Stimulated activated naive B cell treated with anti-CD40 and anti-IgM and Interleukin-4, amounts not matched to agents 10 μg/mL and 1 μg/mL and 100 μg/mL, for 72 hours (primary cell): ENCODE measurements at regions not wholly inside any gene's neighbourhood (a gene's known extent, or its start where the extent isn't known, plus 50 kb on each side); places are given as distances from the start of the nearest gene placed in this dataset.
"Not testable (repeated sequence)": the region's sequence is repeated elsewhere in the genome, so short reads cannot be mapped to it uniquely, and the experiment has no call there.

ENCODE experiments used
- ATAC-seq, 2 donors: fragments of 150-1000 bp; cut with Tn5 transposase; replicated peaks; 2 replicates each; pipeline ENCODE4 v1.10.0; 2021; ENCODE audit warnings: moderate library complexity in 1 of 2
- DNase-seq: peaks from one replicate; pipeline ENCODE4 v3.0.0; 2021
- H3K27ac Mint-ChIP-seq: one replicate; pipeline ENCODE4 v1.8.0; 2022; ENCODE audit warnings: mild to moderate bottlenecking, mixed read lengths
- H3K27me3 Mint-ChIP-seq, 2 donors: one replicate each; pipeline ENCODE4 v1.8.0; 2022; ENCODE audit warnings: mixed read lengths in 2 of 2
- H3K36me3 Mint-ChIP-seq, 2 donors: one replicate each; pipeline ENCODE4 v1.8.0; 2022; ENCODE audit warnings: mixed read lengths in 2 of 2, mild to moderate bottlenecking in 1 of 2
- H3K4me1 Mint-ChIP-seq, 2 donors: one replicate each; pipeline ENCODE4 v1.8.0; 2022; ENCODE audit warnings: mixed read lengths in 2 of 2, mild to moderate bottlenecking in 1 of 2
- H3K4me3 Mint-ChIP-seq, 2 donors: one replicate each; pipeline ENCODE4 v1.8.0; 2022; ENCODE audit warnings: mild to moderate bottlenecking in 2 of 2, mixed read lengths in 2 of 2, moderate library complexity in 1 of 2
- H3K9me3 Mint-ChIP-seq, 2 donors: one replicate each; pipeline ENCODE4 v1.8.0; 2022; ENCODE audit warnings: mixed read lengths in 2 of 2, mild to moderate bottlenecking in 1 of 2

DNA sequence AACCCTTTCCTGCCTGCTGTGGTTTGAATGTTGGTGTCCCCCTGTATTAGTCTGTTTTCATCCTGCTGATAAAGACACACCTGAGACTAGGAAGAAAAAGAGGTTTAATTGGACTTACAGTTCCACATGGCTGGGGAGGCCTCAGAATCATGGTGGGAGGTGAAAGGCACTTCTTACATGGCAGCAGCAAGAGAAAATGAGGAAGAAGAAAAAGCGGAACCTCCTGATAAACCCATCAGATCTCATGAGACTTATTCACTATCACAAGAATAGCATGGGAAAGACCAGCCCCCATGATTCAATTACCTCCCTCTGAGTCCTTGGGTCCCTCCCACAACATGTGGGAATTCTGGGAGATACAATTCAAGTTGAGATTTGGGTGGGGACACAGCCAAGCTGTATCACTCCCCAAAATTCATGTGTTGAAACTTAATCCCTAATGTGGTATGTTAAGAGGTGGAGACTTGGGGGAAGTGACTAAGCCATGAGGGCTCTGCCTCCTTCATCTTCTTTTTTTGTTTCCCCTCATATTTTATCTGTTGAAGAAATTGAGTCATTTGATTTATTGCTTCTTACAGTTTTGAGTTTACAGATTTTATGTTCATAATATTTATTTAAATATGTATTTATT is 64.9 kb upstream of the SYNCRIP start:
- not testable (repeated sequence) for DNase-seq, ATAC-seq, H3K4me1 Mint-ChIP-seq, H3K27ac Mint-ChIP-seq, H3K36me3 Mint-ChIP-seq, H3K9me3 Mint-ChIP-seq, H3K4me3 Mint-ChIP-seq, H3K27me3 Mint-ChIP-seq

DNA sequence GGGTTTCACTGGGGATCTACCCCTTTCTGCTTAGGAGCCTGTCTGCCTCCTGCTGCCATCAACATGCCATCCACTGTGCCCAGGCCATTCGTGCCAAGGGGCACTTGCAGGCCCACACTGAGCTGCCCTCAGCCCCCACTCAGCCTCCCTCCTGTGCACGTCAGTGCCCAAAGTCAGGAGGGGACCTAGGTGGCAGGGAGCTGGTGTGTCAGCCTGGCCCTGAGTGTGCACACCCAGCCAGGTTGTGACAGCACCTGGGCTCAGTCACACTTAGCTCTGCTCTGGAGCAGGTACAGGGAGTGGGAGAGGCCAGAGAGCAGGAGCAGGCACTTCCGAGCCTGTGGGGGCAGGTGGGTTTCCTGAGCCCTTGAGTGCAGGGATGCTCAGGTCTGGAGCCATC is 63.6 kb upstream of the SYNCRIP start:
- no peak overlapping the region for H3K27ac Mint-ChIP-seq
- DNase-seq = no peak
- H3K36me3 Mint-ChIP-seq = no peaks in the 10 kb centered on the region
- no peak overlapping the region for H3K4me3 Mint-ChIP-seq
- no peaks in the 10 kb centered on the region for H3K4me1 Mint-ChIP-seq
- H3K27me3 Mint-ChIP-seq = peaks cover 0 to 4% of the 10 kb centered on the region in 2 donors
- peaks cover 6 to 10% of the 10 kb centered on the region in 2 donors for H3K9me3 Mint-ChIP-seq
- no peak for ATAC-seq

DNA sequence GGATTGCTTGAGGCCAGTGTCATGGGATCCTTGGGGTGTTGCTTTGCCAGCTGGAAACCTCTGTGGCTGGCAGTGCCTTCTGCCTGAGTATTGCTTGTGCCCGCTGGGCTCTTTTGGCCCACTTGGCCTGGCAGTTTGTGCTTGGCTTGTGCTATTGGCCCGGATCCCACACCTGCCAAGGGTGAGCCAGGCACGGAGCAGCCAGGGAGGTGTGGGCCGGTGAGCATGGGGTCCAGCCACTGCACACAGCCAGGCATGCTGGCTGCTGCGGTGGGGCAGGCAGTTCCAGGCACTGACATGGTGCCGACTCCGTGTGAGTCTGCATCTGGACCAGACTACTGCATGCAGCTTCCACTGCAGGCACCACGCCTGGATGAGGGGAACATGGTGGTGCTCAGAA is 62.5 kb upstream of the SYNCRIP start:
- no peak overlapping the region for H3K4me3 Mint-ChIP-seq
- H3K4me1 Mint-ChIP-seq = no peaks in the 10 kb centered on the region
- ATAC-seq (no peak), DNase-seq (no peak)
- no peak overlapping the region for H3K27ac Mint-ChIP-seq
- H3K36me3 Mint-ChIP-seq = no peaks in the 10 kb centered on the region
- peaks cover 0 to 4% of the 10 kb centered on the region in 2 donors for H3K27me3 Mint-ChIP-seq
- peaks cover 3 to 9% of the 10 kb centered on the region in 2 donors for H3K9me3 Mint-ChIP-seq

DNA sequence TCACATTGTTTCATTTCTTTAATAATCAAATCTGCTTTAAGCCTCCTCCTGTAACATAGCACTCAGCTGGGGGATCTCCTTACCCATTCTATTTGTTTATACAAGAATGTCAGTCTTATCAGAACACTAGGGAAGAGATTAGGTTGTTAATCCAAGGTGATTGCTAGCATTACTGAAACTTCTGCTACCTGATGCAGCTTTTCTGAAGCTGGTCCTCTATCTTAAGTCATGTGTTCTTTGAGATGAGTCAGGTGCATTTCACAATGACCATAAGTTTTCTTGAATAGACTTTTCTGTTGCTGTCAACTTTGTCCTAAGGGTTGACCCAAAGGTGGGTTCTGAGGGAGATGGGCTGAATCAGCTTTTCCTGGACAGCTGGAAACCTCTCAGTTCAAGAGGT is 60.7 kb upstream of the SYNCRIP start:
- Mint-ChIP-seq H3K4me3 (no peak overlapping the region), H3K9me3 (peaks cover 3 to 6% of the 10 kb centered on the region in 2 donors), H3K27me3 (peaks cover 0 to 9% of the 10 kb centered on the region in 2 donors), H3K27ac (no peak overlapping the region), H3K36me3 (no peaks in the 10 kb centered on the region), H3K4me1 (no peaks in the 10 kb centered on the region)
- DNase-seq (no peak), ATAC-seq (no peak)
